HG03196 (cell line): ENCODE measurements at regions not wholly inside any gene's neighbourhood (a gene's known extent, or its start where the extent isn't known, plus 50 kb on each side); places are given as distances from the start of the nearest gene placed in this dataset.
"Not testable (repeated sequence)": the region's sequence is repeated elsewhere in the genome, so short reads cannot be mapped to it uniquely, and the experiment has no call there.

ENCODE experiments used
- ATAC-seq: cut with Tn5 transposase; IDR thresholded peaks from one replicate; pipeline ENCODE4 v1.9.1; 2021; ENCODE audit not compliant: unreplicated experiment

- no peak for ATAC-seq
Measured at GRCh38 chr17:71780596-71780995, 340.2 kb upstream of the SOX9 start.

GRCh38 chr17:71782021-71782420 is 338.8 kb upstream of the SOX9 start:
- ATAC-seq: not testable (repeated sequence)

- ATAC-seq: no peak
Measured at GRCh38 chr17:71790791-71791190, 330.0 kb upstream of the SOX9 start.

DNA sequence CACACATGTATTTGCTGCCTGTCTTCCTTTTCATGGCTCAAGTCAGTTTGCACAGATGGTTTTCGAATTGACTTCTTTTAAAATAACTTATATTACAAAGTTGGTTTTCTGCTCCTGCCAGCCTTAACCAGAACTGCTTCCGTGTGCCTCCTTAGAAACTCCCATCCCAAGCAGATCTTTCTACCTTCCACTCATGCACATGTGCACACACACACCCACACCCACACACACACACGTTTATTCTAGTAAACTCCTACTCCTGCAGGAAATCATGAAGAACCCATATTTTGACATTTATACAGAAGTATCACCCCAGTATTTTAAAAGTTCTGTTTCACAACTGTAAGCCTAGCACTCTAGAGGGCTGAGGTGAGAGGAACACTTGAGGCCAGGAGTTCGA is 329.5 kb upstream of the SOX9 start:
- ATAC-seq: no peak

DNA sequence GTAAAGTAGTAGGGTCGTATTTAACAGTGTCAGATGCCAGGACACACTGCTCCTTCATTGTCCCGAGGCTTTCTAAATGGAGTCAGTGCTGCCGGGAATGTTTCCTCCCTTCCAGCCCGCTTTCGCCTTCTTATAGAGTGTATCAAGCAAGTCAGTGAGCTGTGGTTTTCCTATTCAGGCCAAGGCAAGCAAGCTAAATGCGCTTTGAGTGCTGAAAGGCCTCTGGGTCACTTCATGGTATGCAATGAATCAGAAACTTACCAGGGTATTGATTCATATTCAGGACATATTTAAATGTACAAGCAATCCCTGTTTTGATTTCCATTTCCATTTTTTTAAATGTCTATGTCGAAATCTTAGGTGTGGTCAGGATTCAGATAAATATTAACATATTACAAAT is 327.9 kb upstream of the SOX9 start:
- no peak for ATAC-seq

- ATAC-seq: no peak
Measured at GRCh38 chr17:71793518-71793917, 327.3 kb upstream of the SOX9 start.

DNA sequence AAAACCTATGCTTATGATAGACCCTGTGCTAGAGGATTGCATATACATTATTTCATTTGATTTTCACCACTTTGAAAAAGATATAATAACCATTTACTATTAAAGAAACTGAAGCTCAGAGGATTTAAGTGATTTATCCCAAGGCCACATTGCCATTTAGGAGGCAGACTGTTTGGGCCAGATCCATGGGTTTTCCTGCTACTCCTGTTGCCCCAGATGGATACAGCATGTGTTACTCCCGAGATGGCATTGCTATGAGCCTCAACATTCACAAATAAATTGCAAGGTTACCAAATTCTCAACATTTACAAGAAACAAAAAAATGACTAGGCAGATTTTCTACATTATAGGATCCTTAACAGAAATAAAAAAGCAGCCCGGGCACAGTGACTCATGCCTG is 322.1 kb upstream of the SOX9 start:
- no peak for ATAC-seq

DNA sequence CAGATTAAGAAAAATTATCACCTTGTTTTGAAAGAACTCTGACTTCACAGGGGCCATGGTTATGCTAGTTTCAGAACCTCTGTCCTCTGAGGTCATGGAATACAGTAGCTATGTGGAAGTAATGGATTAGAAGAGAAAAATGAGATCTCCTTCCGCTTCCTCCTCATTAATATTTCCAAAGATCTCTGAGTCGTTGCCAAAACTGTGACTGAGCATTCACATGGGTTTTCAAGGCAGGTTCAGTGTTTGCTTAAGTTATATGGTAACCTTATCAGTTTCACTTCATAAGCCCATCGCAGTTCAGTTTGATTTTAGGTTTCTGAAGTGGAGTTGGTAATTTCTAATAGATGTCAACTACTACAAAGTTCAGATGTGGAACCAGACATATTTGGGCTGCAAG is 321.2 kb upstream of the SOX9 start:
- ATAC-seq: no peak

DNA sequence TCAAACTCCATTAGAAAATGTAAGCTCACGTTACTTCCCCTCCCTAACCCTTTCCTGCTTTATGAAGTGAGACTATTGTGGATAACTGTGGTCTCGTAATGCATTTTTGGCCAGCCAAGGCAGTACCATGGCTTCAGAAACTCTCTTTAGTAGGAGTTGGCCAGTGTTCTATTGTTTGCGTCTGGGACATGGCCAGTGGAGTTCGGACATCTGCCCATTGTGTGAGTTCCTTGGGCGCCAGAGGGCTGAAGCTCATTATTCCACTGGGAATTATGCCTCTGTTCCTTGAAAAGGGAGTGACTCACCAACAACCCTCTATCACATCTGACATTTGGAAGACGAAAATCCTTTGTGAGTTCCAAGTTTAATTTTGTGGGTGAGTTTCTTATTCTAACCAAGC is 319.5 kb upstream of the SOX9 start:
- no peak for ATAC-seq

- ATAC-seq: no peak
Measured at GRCh38 chr17:71802663-71803062, 318.2 kb upstream of the SOX9 start.

DNA sequence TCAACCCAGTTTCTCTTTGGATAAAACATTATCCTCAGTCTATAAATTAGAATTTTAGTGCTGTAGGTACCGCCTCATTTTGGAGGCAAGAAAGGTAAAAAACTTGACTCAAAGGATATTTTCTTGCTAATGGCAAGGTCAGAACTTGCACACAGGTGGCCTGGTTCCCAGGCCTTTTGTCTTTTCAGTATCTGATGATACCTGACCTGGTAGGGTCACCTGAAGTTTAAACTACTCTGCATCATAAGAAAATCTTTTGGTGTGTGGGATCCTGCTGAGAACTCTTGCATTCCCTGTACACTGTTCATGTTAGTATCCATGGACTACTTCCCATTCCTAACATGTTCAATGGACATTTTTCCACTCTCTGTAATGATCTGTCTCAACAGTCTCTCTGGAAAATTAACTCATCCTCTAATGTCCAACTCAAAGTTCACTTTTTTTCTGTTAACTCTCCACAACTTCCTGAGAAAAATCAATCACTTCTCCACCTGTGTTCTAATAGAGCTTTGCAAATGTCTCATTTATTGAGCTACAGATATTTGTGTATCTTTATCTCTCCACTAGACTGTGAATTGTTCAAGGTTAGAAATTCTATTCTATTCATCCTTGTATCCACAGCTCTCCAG is 317.1 kb upstream of the SOX9 start:
- ATAC-seq: no peak

DNA sequence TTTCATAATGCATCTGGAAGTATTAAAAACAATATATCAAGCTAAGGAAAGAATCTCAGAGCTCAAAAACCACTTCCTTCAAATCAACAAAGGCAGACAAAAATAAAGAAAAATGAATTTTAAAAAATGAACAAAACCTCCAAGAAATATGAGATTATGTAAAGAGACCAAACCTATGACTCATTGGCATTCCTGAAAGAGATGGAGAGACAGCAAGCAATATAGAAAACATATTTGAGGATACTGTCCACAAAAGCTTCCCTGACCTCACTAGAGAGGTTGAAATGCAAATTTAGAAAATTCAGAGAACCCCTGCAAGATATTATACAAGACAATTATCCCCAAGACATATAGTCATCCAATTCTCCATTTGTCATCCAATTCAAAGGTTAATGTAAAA is 311.3 kb upstream of the SOX9 start:
- ATAC-seq: no peak

- ATAC-seq: not testable (repeated sequence)
Measured at GRCh38 chr17:71813861-71814260, 307.0 kb upstream of the SOX9 start.

- no peak for ATAC-seq
Measured at GRCh38 chr17:71821511-71821910, 299.3 kb upstream of the SOX9 start.

GRCh38 chr17:71824671-71825070 is 296.1 kb upstream of the SOX9 start:
- ATAC-seq: no peak

- ATAC-seq: no peak
Measured at GRCh38 chr17:71825687-71826086, 295.1 kb upstream of the SOX9 start.

DNA sequence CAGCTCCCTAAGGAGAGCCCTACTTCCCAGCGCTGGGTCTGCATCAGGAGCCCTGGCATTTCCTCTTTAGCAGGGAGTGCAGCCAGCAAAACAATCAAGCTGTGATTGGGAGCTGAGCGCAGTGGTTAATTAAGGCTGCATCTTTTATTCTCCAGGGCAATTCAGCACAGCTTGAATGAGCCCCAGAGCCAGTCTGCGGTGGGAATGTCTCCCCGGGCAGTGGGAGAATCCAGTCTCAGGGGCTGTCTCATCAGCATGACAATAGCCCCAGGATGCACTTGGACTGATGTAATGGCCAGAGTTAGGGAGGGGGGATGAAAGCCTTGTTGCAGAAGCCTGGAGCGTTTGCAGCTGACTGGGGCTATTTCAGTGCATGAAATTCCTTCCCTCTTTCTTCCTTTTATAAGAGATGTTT is 292.6 kb upstream of the SOX9 start:
- no peak for ATAC-seq

DNA sequence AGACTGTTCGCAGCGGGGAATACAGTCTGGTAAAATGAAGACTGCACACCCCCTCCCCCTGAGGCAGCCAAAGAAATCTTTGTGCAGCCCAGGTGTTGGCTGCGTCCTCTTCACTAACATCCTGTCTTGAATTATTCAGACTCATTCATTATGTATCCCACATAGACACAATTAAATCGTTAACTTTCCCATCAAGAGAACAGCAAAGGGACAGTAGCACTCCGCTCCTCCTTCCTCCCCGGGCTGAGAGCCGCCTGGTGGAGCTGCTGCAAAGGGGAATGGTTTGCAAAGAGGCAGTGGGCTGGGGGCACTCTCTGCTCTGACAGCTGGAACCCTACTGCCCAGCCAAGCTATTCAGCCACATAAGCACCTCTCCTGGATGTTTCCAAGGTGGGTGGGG is 290.0 kb upstream of the SOX9 start:
- no peak for ATAC-seq

GRCh38 chr17:71842986-71843385 is 277.8 kb upstream of the SOX9 start:
- ATAC-seq: no peak

DNA sequence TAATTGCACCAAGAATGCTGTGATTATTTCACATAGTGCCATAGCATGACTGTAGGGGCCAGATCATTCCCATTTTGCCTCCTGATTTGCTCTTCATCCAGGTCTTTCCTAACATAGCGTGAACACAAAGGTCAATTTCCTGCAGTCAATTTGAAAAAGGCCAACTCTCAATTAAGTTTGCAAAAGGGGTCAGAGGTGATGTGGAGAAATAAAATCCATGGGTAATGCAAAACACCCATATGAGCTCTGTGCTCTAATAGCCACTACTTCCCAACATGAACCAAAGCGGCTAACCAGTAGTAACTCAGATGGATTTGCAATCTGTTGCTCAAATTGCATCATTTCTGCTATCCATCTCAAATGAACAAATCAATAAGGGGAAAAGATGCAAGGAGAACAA is 275.5 kb upstream of the SOX9 start:
- ATAC-seq: no peak

GRCh38 chr17:71846561-71847110 is 274.2 kb upstream of the SOX9 start:
- no peak for ATAC-seq

GRCh38 chr17:71849783-71850768 is 270.7 kb upstream of the SOX9 start:
- peak; percentile 60 for ATAC-seq
